ENCODE measurements at regions not wholly inside any gene's neighbourhood (a gene's known extent, or its start where the extent isn't known, plus 50 kb on each side); places are given as distances from the start of the nearest gene placed in this dataset.
"Not testable (repeated sequence)": the region's sequence is repeated elsewhere in the genome, so short reads cannot be mapped to it uniquely, and the experiment has no call there.

GRCh38 chr1:176396604-176397395 lies 66.2 kb upstream of the PAPPA2 start:
- not testable (repeated sequence) for DNase-seq (ENCODE audit: low spot score); FAIRE-seq

- DNase-seq (ENCODE audit: low spot score) (no peak), FAIRE-seq (no peak)
Measured at GRCh38 chr1:176391621-176392020, 71.4 kb upstream of the PAPPA2 start.

DNA sequence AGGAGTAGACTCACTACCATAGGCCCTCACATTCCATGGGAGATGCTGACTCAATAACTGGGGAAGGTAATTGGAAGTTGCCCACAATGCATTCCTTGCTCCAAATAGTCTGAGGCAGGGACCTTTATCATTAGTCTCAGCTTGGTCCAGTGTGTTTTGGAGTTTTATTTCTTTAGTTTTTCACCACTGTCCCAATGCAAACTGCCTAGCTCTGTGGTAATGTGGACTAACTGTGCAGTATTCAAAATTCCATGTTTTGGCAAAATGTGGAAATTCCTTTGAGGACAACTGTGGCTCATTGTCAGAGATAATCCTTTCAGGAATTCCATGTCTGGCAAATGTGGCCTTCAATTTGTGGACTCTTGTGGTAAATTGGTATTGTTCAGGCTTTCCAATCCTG lies 78.1 kb upstream of the PAPPA2 start:
- DNase-seq (ENCODE audit: low spot score) (no peak), FAIRE-seq (no peak)

DNA sequence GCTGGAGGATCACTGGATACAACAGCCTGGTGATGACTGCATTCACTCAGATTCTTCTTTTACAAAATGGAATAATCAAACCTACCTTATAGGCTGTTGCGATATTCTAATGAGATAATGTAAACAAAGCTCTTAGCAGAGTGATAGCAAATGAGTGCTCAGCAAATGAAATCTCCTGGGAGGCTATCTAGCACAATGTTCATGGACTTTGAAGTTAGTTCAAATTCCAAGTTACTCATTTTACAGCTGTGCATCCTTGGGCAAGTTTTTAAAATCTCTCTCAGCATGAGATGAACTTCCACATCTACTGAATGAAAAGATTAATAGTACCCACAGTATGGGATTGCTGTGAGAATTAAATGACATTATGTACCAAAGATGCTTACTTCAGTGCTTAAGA lies 80.8 kb upstream of the PAPPA2 start:
- FAIRE-seq: no peak
- no peak for DNase-seq (ENCODE audit: low spot score)

DNA sequence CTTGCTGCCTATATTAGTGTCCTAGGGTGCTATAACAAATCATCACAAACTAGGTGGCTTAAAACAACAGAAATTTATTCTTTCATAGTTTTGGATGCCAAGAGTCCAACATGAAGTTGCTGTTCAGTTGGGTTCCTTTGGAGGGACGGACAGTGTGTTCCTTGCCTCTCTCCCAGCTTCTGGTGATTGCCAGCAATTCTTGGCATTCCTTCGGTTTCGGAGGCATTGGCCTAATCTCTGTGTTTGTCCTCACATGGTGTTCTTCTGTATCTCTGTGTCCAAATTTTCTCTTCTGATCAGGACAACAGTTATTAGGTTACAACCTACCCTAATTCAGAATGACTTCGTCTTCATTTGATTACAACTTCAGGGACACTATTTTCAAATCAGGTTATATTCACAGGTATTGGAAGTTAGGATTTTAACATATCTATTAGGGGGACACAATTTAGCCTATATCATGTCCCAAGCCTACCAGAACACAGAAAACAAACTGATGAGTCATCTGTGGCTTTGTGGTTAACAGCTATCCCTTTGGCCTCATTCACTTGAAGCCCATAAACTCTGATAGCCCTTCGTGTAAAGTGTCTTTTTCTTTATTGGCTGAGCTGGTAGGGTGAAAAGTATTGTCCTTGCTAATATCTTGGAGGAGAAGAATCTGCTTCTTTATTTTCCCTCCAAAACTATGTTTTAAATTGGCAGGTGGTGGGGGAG lies 83.2 kb upstream of the PAPPA2 start:
- FAIRE-seq: no peak

DNA sequence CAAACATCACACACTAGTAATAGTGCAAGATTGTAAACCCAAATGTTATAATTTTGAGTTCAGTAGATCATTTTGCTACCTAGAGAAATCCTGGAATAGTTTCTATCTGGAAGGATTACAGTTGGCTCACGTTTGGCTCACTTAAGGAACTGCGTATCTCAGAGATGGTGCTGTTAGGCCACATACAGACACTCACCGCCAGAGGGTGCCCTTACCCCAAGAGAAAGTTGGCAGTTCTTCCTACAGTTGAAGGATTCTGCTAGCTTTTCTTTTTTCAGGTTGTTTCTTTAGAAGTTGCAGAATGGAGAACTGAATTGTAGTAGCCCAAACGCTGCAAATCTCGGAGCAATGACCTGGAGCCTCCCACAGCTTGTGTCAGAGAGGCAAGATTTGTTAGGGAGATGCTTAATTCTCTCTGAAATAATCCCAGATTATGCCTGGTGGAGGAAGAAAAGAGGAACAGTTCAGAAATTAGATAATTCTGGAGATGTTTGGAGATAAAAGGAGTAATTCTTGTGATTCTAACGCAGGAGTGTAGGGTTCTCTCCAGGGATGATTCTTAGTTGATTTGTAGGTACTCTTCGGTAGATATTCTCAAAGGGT lies 87.9 kb upstream of the PAPPA2 start:
- FAIRE-seq (no peak), DNase-seq (ENCODE audit: low spot score) (peak; percentile 65)

More for the DNA sequence above, 83.2 kb upstream of the PAPPA2 start:
- DNase-seq (ENCODE audit: low spot score): peak; percentile 39

DNA sequence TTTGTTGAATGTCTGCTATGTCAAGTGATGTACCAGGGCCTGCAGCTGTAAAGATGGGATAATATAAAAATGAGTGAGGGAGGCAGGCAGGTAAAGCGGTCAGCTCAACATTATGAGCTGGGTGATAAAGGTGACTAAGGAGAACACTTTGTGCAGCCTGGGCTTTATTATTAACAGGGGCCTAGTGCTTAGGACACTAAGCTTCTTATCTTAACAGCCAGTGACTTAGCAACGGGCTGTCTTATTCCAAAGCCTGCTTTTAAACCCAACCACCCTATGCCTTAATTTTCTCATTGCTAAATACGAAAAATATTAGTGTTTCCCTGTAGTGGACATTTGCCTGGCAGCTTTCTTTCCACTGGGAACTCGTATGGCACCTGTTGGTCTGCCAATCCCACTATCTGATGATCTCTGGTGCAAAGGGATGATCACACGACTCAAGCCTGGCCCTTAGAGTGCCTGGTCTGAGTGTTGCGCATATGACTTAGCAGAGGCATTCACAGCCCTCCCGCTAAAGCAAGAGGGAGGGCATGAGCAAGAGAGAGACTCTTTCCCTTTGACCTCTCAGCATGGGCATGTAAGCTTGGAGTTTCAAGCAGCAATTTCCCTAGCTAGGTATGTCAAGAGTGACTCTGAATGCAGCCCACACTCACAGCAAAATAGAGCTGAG lies 98.6 kb upstream of the PAPPA2 start:
- FAIRE-seq: no peak
- no peak for DNase-seq (ENCODE audit: low spot score)

GRCh38 chr1:176349135-176349715 lies 113.8 kb upstream of the PAPPA2 start:
- not testable (repeated sequence) for DNase-seq (ENCODE audit: low spot score); FAIRE-seq

- FAIRE-seq (no peak), DNase-seq (ENCODE audit: low spot score) (no peak)
Measured at GRCh38 chr1:176341656-176342055, 121.3 kb upstream of the PAPPA2 start.

DNA sequence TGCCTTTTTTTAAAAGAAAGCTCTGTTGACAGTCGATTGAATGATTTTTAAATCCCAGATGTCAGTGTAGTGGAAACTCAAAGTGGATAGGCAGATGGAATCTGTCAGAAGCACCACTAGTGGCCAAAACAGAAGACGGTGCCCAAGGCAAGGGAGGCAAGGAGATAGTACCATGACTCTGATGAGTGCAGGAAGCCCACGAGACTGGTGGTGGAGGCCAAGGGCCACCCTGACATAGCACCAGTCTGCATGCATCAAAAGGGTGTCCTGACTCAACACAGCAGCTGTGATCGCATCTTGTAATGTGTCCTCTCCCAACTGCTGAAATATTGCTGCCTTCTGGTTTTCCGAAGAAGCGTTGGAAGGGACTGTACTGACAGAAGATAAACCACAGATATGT lies 124.1 kb upstream of the PAPPA2 start:
- FAIRE-seq (no peak), DNase-seq (ENCODE audit: low spot score) (no peak)

GRCh38 chr1:176330782-176331181 lies 123.7 kb upstream of the COP1 start:
- no peak for FAIRE-seq
- DNase-seq (ENCODE audit: low spot score): no peak

DNA sequence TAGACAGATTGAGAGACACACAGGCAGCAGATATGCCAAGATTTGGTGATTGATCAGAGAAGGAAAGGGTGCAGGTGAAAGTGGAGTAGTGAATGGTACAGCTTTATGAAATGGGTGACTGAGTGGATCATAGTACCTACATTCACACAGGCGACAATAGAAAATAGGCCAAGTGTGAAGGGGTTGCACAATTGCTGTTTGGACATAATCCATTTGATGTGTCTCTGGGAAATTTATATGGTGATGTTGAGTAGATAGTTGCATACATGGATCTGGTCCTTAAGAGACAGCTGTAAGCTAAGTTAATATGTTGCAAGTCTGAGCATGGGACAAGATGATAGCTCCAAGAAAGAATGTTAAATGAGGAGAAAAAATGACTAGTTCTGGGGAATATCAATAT lies 118.6 kb upstream of the COP1 start:
- DNase-seq (ENCODE audit: low spot score): no peak
- FAIRE-seq: no peak

GRCh38 chr1:176323472-176323871 lies 116.4 kb upstream of the COP1 start:
- FAIRE-seq (no peak), DNase-seq (ENCODE audit: low spot score) (no peak)

- no peak for FAIRE-seq
Measured at GRCh38 chr1:176315519-176316220, 108.6 kb upstream of the COP1 start.

GRCh38 chr1:176296602-176297001 lies 89.5 kb upstream of the COP1 start:
- not testable (repeated sequence) for FAIRE-seq; DNase-seq (ENCODE audit: low spot score)

More at GRCh38 chr1:176315519-176316220, 108.6 kb upstream of the COP1 start:
- no peak for DNase-seq (ENCODE audit: low spot score)

DNA sequence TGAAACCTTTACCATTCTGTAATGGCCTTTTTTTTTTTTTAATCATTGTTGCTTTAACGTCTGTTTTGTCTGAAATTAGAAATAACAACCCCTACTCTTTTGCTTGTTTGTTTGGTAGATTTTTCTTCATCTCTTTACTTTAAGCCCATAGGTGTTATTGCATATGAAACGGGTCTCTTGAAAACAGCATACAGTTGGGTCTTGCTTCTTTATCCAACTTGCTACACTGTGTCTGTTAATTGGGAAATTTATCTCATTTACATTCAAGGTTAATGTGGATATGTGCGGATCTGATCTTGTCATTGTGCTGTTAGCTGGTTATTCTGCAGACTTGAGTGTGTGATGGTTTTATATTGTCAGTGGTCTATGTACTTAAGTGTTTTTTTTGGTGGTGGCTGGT lies 78.9 kb upstream of the COP1 start:
- DNase-seq (ENCODE audit: low spot score) (no peak), FAIRE-seq (no peak)

DNA sequence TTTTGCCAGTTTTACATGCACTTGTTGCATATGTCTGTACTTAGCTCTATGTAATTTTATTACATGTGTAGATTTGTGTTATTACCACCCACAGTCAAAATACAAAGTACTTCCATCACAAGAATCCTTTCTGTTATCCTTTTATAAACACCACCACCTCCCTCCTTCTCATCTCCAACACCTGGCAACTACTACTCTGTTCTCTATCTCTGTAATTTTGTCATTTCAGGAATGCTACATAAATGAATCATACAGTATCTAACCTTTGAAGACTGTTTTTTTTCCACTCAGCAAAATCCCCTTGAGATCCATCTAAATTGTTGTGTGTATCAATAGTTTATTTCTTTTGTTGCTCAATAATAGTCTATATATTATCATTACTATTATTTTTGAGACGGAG lies 64.5 kb upstream of the COP1 start:
- DNase-seq (ENCODE audit: low spot score) (no peak), FAIRE-seq (no peak)

All from urothelium cell line (cell line).